GM19025 (cell line): ENCODE measurements at regions not wholly inside any gene's neighbourhood (a gene's known extent, or its start where the extent isn't known, plus 50 kb on each side); places are given as distances from the start of the nearest gene placed in this dataset.

Source experiments
- ATAC-seq: cut with Tn5 transposase; IDR thresholded peaks from one replicate; pipeline ENCODE4 v1.9.1; 2021; ENCODE audit warnings: mild to moderate bottlenecking, low read depth, moderate library complexity; ENCODE audit not compliant: unreplicated experiment

DNA sequence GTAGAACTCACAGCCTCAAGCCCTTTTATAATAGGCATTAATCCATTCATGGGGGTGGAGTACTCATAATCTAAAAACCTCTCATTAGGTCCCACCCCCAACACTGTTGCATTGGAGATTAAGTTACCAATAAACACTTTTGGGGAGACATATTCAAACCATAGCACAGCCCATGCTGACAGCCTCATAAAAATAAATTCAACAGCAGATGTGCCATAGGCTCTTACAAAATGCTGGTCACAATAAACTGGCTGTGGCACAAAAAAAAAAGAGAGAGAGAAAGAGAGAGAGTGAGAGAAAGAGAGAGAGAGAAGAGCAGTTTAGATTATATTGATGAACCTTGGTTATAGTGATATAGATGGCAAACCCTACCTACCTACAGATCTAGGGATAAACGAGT, 1000.9 kb downstream of the TUSC7 start:
- no peak for ATAC-seq

DNA sequence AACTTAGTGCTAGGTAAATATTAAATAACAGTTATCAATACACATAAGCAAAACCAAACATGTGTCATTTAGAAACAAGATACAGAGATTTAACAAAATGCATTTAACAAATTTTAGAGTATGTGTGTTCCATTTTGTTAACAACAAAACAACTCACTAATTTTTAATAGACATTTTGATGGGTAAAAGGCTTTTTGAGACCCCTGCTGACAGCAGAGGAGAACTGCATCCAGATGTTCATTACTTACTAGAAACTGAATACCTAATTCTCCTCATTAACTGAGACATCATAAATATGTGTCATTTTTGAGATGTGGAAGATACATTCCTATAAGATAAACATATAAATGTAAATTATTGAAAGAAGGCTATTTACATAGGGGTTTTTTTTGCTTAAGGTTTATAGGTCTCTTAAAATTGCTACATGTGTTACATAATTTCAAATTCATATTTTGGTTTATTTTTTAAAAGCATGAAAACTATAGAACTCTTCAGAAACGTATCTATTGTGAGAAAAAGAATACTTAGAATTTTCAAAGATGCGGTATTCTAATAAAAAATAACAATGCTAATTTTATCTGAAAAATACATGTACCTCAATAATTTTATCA, 1009.8 kb downstream of the TUSC7 start:
- no peak for ATAC-seq

DNA sequence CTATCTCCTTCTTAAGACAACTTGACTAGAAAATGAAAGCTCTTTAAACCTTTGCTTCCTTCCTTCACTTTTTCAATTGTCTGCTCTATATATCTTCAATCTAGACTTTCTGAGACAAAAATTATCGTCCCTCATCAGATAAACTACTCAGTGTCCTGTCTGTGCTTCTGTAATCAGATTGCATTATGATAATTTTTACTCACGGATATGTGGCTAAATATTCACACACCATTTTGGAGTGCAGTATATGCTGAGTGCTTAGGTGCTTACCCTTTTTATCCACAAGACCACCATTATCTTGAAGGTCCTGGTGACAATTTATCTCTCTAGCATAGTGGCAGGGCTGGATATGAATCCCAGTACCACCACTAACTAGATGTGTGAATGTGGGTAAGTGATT, 1012.3 kb downstream of the TUSC7 start:
- no peak for ATAC-seq

DNA sequence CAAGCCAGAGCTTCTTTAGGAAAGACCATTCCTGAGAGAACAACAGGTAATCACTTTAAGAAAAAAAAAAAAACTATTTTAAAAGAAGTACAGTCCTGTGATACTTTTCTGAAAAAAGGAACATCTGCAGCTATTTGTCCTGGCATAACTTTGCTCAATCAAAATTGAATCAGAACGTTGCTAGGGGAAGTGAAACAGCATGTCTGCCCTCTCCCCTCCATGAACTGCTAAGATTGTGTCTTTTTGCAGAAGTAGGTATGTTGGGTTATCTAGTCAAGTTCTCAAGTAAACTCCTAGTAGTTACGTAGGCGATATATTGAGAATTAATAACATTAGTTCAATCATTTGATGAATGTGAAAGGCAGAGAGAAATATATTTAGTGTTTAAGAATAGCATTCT, 1013.3 kb downstream of the TUSC7 start:
- no peak for ATAC-seq

DNA sequence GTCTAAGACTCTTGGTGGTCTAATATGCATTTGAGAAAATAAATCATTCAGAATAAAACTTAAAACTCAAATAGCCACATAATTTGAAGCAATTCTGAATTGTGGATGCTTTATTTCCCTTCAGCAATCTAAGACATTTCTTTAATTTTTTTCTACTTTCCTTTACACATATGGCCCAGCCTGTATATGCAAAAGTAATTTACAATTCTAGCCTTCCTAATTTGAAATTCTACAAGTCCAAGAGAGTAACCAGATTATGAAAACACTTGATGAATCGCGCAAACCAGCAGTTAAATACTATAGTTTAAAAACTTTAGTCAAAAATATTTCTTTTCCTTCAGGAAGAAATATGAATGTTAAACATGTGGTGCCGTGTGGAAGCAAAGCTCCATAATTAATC, 1014.2 kb downstream of the TUSC7 start:
- no peak for ATAC-seq

DNA sequence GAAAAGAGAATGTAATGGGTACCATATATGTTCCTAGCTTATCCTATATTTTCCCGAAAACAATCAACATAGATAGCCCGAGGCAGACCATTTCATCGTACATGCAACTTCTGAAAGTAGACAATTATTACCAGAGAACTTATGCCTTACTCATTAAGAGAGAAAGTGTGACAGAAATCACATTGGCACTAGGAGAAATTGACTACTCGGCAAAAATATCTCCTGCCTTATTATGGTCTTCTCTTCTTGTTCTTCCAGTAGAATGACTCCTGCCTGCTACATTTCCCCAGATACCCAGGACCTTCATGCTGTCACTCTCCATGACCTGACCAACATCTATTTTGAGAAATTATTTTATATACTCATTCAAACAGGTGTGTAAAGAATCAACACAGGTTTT, 1015.7 kb downstream of the TUSC7 start:
- ATAC-seq, result no peak

DNA sequence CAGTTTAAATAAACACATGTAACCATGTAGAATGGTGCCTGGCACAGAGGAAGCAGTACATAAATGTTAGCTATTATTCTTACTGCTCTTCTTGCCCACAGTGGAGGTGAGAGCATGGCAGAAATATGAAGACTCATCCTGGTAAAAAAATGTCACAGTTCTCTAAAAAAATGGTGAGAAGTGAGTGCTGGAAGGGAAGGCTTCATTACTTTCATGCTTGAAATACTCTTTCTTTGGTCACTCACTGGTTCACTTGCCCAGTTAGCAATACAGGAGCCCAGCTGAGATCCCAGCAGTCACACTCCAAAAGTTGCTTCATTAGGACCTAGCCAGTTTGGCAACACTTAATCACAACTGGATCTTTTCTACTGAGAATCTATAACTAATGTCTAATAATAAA, 1017.2 kb downstream of the TUSC7 start:
- ATAC-seq, result no peak

DNA sequence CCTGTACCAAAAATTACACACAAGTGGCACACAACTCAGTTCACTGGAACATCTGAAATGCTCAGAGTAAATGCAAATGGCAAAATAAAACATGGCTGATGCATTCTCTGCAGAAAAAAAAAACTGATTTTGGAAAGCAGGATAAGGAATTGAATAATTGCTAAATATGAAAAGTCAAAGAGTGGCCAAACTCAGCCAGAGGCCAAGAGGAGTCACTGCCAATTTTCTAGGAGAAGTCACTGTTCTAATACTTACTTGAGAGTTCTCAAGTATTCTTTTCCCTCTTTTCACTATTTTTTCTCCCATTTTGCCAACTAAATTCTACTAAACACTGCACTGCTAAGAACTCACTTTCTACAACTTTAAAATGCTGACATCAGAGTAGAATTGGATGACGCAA, 1018.6 kb downstream of the TUSC7 start:
- no peak for ATAC-seq

DNA sequence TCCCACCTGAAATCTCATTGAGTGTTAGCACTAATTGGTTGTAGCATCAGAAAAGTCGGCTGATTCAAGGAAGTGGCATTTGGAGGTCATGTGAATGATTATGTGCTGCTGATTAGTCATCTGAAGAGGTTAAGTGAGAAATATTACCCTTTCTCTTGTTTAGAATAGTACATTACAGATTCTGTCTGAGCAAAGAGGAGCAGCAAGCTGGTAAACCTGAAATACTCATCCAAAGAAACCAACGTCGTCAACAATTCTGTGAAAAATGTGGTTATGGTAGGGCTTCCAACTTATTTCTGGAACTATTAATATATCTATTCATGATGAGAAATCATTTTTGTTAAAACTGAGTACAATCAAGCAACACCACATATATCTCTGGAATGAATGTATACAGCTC, 1024.9 kb downstream of the TUSC7 start:
- ATAC-seq, result no peak

DNA sequence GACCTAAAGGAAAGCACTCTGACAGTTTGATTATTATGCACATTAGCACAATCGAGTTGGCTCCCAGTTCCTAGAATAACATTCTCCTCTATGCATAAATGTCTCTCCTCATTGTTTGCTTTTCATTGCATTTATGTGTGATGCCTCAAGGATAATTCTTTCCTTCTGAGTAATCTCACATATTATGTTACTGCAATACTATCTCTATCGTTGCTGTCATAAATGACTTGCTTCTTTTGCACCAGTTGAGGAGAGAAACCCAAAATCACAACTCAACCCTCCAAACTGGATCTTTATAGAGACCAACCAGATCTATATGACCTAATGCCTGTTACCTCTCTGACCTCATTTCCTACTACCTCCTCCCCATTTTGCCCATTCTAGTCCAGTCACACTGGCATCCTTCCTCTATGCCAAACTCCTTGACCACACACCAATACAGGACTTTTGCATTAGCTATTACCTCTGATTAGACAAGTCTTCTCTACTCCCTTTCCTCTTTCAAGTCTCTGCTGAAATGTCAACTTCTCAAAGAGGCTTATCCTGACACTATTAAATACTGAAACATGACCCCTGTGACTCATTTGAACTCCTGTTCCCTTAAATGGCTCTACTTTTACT, 1026.0 kb downstream of the TUSC7 start:
- no peak for ATAC-seq

DNA sequence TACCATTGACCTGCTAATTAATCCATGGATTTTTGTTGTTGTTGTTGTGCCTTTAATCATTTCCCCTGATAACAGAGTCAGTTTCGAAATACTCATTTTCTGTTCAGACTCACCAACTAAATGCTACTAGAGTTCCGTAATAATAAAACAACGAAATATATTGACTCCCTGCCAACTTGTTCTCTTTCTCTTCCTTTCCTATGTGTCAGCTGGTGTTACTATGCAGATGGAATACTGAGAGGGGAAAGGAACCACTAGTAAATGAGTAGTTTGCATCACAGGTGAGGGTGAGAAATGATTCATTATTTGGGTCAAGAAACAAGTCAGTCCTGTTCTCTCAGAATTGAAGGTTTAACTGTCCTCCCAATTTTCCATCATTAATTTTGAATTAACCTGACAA, 1027.3 kb downstream of the TUSC7 start:
- no peak for ATAC-seq

DNA sequence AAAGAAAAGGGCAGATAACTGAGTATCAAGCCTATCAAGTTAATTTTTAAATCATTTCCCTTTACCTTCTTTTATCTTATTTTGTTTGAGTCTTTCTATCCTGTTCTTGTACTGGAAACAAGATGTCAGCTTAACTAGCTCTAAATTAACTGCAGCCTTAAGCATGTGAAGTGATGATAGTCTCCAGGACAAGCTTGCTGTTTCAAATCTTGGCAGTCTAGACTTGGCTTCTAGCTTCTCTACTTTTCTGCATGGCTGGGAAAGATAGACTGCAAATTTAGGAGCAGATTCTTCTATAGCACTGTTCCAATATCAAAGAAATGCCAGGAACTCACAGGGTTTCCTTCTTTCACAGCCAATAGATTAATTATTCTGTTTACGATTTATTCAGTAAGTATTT, 1034.4 kb downstream of the TUSC7 start:
- ATAC-seq, result no peak

DNA sequence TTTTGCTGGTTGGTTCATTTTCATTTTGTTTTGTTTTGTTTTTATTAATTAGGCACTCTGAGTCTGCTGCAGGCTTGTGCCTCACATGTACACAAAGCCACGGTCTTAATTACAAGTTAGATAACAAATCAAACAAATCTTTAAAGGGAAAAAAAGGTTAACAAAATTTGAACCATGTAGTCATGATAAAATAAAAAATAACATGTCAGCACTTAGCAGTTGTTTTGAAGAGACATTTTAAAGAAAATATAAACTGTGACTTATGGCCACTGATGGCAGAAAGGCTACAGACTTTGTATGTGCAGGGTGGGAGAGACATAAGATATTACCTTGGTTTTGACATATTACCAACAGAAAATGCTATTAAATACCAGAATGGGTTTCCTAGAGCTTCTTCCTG, 1035.4 kb downstream of the TUSC7 start:
- ATAC-seq, result no peak

DNA sequence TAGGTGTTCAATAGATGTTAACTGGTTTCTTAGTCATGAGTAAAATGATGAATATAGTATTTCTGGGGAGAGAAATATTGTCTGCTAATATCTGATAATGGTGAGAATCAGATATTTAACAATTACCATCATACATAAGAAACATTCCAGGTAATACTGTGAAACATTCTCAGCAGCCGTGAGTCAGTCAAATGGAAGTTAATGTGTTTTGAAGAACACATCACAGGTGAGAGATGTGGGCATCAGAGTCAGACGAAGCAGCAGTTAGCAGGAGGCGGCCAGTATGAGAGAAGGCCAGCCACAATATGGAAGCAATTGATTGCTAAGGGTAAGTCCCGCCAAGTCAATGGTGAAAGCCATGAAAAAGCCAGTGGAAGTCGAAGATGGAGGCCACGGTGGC, 1035.9 kb downstream of the TUSC7 start:
- ATAC-seq, result no peak

DNA sequence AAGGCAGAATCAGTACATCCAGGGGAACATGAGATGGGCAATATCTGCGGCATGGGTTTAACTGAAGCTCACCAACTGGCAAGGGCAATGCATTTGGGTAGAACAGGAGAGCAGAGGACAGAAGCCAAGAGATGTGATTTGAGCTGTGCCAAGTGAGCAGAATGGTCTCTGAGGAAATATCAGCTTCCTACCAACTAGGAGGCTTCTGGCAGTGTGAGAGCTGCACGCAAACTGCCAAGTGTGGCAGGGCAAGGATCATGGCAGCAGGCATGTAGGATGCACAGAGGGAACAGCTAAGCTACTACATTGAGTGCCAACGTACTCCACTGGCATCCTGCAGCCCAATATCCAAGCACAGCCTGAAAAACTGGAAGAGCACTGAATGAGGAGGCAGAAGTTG, 1036.5 kb downstream of the TUSC7 start:
- no peak for ATAC-seq

DNA sequence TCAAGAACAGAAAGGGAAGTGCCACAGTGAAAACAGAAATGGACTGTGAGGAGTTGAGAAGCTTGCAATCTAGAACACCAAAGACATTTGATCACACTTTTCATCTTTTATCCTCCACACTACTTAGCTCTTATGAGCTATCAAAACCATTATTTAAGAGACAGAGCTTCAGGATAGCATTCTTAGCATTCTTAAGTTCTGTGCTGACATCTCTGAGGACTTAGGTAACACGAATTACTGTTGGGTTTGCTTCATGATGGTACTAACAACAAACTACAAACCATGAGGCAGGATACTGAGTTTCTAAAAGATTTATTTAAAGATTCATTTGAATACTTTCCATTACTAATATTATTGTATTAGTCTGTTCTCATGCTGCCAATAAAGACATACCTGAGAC, 1038.6 kb downstream of the TUSC7 start:
- ATAC-seq, result no peak

DNA sequence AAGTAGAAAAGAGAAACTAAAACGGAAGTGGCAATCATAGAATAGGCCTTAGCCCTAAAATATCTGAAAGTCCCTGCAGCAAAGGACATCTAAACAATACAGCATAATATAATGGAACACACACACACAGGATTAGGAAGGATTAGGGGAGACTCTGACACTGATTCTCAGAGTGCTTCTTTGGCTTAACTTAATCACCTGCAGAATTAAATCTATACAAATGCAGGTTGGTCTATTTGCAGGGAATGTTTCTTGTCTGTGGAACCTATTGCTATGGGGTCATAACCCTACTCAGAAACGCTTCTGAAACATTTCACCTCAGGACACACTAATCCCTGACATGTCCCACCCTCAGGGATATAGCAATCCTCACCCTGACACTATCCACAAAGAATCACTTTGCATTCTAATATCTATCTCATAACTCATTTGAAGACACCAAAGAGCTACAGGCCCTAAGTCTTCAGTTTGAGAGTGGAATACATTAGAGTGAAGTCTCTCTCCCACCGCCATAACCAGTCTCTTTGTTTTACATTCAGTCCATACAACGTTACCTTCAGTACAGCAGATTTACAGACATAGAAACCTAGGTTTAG, 1041.2 kb downstream of the TUSC7 start:
- no peak for ATAC-seq

DNA sequence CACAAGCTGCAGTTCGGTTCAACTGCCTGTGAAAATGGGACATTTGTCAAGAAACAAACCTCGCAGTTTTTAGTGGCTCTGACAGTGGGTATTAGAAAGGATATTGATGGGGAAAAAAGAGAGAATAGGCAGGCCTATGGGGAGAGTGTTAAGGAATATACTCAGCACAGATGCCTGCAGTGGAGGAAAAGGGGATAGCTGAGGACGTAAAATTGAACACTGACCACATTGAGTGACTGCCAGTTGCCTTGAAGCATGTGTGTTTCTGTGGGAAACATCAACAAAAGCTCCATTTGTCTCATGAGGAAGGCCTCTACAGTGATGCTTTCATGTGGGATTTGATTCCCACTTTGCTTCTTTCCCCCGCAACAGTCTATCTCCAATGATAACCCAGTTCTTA, 1042.1 kb downstream of the TUSC7 start:
- ATAC-seq, result no peak

DNA sequence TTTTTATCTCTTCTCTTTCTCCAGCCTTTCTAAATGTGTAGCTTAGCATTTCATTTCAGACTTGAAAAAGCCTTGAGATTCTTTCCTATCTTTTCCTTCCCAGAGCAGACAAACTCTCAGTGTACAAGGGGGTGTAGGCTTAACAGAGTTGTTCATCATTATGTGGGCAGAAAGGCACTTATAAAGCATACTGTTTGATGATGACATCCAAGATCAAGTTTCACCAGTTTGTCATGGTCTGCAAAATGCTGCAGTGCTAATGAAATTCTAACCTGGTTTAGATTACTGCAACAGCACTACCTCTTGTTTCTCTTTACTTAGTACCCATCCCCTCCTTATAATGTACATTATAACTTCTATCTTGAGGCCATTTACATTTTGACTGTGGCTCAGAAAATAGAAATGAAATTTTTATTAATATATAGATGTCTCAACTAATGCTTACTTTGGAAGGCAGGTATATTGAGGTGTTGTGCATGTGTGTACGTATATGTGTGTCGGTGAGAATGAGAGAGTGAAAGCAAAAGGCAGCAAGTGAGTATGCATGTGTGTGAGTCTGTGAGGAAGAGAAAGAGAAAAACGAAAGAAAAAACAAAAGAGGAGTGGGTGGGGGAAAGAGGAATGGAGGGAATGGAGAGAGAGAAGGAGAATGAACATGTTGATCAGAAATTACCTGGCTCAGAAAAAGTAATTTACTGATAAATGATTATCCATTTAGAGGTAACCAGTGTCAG, 1043.6 kb downstream of the TUSC7 start:
- no peak for ATAC-seq

DNA sequence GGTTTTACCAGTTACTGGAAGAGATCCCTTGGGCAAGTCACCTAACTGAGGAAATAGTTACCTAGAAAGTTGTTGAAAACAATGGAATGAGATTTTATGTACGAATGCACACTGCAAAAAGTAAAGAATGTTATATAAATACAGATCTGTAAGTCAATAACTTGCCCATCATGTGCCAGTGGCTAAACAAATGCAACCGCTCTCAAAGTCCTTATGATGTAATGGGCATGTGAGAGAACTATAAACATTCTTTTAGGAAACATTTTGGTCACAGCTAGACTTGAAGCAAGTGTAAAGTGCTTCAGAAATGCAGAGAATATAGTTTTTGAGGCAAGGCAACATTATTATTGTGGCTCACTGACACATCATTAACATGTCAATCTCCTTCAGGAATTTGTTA, 1044.5 kb downstream of the TUSC7 start:
- no peak for ATAC-seq

DNA sequence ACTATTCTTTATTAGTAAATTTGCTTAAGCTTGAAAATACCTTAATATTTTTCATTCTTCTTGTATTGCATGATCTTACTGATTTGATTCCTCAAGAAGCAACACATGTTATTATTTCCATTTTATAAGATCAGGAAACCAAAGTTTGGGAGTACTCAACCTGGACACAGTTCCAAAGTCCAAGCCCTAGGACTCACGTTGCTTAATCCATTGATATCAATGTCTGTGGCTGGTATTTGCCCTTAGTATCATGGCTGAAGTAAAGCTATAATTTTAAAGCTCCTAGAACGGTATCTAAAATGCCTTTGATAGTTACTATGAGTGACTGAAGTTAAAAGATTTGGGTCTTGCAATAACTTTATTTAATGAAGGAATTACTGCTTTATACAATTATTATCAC, 1045.3 kb downstream of the TUSC7 start:
- no peak for ATAC-seq

DNA sequence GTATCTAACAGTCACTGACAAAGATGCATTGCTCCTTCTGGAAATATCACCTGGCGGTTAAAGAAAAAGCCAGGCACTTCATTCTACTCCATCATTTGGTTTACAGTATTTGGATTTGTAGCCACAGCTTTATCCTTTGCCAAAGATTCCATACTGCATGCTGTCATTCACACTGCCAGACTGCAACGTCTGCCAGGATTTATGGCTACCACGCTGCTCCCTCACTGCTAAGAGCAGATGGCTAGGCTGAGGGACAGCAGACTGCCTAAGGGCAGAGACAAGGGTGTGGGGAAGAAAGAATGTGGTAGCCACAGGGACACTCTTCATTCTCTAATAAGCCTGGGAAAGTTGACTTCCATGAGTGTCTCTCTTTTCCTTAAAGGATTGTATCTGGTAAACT, 1047.0 kb downstream of the TUSC7 start:
- no peak for ATAC-seq
